GM21717 (cell line): ENCODE measurements at regions not wholly inside any gene's neighbourhood (a gene's known extent, or its start where the extent isn't known, plus 50 kb on each side); places are given as distances from the start of the nearest gene placed in this dataset.

Source experiments
- ATAC-seq: cut with Tn5 transposase; IDR thresholded peaks from one replicate; pipeline ENCODE4 v1.9.1; 2021; ENCODE audit warnings: mild to moderate bottlenecking, moderate library complexity; ENCODE audit not compliant: unreplicated experiment

DNA sequence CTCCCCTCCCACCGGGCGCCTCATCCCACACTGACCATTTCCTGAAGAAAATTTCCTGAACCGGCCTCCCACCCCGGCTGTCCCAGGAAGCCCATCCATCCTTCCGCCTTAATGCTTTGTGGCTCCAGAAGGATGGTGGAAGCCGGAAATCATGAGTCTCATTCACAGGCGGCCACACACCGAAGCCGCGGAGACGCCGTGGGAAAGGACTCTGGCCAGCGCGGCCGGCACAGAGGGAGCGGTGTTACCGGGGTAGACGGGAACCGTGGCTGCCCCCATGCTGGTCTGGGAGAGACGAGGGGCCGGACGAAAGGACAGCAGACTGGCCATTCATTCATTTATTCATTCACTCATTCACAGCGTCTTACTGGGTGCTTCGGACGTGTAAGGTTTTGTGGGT is 326.8 kb downstream of the SEC14L1 start:
- no peak for ATAC-seq

DNA sequence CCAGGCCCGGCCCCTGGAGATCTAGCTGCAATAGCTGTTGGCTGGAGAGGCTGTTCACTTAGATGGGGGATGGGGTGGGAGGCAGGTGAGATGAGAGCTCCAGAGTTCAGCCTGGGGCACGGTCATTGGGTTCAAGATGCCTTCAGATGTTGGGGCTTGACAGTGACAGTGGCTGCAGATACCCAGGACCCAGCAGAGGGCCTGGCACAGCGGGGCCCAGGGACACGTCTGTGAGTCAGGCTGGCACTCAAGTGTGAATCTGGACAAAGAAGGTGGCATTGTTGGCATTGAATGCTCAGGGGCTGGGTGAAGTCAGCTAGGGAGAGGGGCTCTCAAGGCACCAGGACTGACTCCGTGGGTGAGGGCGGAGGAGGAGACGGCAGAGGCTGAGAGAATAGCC is 328.1 kb downstream of the SEC14L1 start:
- no peak for ATAC-seq

DNA sequence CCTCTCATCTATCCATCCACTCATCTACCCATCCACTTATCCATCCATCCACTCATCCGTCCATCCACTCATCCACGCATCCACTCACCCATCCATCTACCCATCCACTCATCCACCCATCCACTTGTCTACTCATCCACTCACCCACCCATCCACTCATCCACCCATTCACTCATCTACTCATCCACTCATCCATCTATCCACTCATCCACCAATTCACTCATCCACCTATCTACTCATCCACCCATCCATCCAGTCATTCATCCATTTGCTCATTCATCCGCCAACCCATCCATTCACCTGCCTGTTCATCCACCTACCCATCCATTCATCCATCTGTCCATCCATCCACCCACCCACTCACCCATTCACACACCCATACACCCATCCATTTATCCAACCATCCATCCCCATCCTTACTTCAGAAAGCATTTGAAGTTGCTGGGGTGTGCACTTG is 329.6 kb downstream of the SEC14L1 start:
- no peak for ATAC-seq

DNA sequence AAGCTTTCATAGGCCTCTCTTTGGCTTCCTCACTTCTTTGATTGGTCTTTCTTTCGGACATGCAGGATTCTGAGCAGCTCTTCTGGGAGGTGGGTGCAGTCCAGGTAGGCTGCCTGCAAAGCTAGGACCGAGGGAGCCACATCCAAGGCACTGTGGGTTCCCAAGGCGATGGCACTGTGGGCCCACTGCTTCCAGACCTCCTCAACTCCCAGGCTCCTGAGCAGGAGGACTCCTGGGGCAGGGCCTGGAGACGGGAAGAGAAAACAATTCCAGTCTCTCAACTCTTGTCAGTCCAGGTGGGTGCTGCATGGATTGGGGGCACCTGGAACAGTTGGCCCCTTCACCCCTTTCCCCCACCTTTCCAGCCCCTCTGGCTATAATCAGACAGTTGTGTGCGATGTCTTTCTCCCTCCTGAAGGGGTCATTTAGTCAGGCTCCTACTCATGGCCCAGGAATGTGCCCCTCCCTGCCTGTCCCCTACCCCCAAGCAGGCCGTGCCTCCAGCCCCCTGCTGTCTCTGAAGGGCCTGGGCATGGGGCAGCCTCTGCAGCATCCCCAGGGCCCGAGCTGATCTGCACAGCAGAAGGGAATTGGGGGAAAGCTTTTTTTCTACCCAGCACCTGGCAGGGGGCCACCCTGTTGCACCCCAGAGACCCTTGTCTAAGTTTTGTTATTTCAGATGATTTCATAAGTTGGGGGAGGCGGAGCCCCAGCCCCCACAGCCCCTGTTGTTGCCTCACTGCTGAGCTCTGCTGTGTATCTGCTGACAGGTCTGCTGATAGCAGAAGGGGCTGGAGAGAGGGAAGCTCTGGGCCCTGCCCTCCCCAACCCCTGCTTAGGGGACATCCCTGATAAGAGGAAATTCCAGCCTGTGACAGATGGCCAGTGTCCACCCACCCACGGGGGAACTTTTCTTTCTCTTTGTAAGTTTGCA is 330.3 kb downstream of the SEC14L1 start:
- no peak for ATAC-seq

DNA sequence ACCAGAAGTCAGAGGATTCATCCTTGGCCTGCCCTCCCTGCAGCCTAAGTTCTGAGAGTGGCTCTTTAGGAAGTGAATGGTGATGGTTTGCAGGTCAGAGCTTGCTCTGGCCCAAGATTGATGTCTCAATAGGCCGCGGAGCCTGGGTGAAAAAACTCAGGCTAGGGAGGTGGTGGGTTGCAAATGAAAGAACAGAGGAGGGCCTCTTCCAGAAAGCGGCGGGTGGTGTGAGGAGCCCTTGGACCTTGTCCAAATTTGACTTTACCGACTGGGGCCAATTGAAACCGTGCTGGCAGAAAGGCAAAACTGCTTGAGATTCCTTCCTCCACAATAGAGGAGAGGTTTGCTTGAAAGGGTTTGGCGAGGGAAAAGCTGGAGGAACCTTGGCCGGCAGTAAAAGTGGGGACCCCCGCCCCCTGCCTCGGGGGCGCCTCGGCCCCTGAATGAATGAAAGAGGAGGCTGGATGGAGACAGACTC is 331.3 kb downstream of the SEC14L1 start:
- ATAC-seq: no peak

DNA sequence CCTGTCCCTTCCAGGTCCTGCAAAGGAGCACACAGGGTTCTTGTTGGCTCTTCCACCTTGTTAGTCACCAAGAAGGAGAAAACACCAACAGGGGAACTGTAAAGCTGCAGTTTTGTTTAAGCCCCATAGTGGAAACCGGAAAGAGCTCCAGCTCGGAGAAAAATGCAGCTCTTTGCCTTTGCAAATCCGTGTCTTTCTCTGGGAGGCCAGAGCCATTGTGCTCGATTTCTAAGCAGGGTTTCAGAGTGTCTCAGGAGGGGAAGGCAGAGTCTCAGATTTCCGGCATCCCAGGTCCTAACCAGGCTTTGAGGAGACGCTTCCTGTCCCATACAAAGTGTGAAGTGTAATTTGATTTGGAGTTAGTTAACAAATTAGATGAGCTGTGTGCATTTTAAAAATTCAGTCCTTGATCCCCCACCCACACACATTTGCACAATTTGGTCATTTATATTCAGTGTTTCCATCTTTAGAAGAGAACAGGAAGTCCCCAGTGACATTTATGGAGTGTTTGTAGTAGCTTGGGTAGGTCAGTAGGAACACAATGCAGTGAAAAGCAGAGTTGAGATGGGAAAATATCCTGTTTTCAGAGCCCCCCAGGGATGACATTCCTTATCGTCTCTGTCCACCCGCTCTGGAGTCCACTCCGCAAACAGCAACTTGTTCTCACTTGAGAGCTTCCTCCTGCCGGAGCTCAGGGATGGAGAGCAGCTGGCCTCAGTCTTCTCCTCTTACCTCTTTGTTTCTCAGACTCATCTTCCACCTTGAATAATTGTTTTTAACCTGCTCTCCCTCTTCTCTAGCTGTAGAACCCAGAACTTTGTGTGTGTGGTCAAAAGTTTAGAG is 331.9 kb downstream of the SEC14L1 start:
- no peak for ATAC-seq

DNA sequence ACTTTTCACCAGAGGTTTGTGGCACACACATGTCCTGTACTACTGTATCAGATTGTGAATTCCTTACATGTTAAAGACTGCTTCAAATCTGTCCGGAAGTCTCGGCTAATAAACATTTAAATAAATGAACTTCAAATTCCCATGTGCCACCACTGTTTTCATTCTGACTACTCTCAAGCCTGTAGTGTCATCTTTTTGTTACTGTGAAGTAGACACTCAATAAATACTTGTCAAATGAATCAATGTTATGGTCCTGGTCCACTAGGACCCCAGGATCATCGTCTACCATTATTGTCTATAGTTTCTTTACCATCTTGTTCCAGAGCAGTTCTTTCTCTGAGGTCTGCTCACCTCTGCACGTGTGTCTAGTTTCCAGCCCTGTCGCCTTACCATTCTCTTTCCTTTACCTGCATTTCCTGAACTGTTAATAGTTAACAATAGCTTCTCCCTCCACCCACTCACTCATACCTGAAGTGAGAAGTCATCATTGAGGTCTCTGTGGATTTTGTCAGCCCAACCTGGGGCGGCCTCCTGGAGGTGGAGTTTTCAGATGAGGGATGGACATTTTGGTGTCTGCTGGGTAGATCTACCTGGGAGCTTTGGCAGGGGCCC is 333.0 kb downstream of the SEC14L1 start:
- ATAC-seq: no peak

DNA sequence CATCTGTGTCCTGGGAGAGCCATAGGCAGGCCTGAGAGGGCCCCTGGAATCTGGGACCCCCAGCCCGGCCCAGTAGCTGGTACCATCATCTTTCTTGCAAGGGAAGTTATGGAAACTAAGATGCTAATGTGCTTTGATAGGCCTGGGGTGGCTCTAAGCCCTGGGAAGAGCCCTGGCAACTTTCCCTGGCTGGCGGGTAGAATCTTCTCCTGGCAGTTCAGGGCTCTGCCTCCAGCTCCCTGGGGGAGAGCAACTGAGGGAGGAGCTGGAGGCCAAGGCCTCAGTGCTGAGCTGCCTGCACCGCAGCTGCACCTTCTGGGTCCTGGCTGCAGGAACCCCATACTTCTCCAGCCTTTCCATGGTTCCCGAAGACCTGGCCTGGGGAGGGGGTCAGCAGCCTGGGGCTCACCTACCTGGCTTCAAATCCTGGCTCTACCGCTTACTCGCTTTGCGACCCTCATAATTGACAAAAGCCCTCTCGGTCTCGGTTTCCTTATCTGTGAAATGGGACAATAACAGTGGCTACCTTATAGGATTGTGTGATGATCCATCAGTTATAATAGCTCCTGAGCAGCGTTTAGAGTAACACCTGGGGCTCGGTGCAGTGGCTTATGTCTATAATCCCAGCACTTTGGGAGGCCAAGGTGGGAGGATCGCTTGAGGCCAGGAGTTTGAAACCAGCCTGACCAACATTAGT is 333.7 kb downstream of the SEC14L1 start:
- ATAC-seq: no peak

DNA sequence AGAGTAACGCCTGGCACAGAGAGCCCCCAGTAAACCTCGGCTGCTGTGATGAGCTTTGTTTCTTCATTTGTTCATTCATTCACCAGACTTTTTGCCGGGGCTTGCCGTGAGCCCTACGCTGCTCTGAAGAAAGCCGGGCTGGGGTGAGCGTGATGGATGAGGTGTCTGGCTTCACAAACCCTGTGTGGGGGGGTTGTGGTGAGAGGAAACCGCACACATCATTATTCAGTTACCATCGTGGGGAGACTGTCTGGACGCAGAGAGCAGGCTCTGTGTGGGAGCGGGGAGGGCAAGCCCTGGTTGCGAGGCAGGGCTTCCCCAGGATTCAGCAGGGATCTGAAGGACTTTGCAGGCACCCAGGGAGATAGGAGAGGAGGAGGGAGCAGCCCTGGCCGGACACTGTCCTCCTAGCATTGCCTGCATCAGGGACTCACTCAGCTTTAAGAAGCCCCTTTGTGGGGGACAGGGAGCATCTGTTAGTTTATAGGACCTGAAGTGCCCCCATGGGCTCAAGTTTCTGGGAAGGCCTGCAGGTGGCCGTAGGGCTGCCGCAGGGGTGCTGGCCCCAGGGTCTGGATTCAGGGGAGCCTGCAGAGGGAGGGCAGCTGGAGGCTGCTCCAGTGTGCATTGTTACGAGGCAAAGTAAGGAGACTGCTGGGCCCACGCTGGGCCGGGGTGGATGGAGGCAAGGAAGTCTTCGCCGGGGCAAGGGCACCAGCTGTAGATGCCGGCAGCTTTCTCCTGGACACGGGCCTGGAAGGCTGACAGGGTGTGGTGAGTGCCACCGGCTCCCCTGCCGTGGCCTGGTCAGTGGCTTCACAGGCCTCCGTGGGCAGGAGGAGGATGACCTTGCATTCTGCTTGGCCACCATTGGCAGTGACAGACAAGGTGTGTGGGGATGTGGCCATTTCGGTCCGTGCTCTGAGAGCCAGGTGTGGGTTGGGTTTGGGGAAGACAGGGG is 334.5 kb downstream of the SEC14L1 start:
- no peak for ATAC-seq

DNA sequence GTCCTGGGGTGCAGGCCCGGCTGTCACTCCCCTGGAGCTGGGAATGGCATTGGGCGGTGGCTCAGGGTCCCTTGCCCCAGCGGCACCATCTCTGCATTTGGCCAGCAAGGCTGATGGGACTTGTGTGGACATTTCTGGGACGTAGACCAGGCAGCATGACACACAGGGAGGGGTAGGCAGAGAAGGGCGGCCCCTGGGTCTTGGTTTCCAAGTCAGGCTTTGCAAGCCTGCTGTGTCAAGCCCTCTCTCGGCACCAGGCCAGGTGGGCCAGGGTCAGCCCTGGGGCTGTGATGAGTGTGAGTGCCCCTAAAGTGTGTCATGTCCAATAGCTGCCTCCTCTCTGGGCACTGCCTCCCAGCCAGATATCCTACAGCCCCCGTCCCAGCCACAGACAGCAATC is 335.2 kb downstream of the SEC14L1 start:
- ATAC-seq: no peak

DNA sequence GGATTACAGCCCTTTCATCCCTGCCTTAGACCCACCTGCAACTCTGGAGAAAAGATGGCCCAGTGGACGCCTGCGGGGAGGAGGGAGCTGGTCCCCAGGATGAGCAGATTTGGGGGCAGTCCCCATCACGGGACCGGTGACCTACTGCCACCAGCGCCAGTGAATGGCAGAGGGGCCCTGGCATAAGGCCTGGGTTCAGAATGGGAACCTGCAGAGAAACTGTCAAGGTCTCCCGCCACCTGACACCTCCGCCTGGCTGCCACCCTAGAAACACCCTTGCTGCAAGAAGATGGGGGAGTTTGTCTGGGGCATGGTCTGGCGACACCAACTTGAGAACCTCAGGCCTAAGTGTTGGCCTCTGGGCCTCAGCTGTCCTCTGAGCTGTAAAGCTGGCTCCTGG is 335.7 kb downstream of the SEC14L1 start:
- ATAC-seq: no peak

DNA sequence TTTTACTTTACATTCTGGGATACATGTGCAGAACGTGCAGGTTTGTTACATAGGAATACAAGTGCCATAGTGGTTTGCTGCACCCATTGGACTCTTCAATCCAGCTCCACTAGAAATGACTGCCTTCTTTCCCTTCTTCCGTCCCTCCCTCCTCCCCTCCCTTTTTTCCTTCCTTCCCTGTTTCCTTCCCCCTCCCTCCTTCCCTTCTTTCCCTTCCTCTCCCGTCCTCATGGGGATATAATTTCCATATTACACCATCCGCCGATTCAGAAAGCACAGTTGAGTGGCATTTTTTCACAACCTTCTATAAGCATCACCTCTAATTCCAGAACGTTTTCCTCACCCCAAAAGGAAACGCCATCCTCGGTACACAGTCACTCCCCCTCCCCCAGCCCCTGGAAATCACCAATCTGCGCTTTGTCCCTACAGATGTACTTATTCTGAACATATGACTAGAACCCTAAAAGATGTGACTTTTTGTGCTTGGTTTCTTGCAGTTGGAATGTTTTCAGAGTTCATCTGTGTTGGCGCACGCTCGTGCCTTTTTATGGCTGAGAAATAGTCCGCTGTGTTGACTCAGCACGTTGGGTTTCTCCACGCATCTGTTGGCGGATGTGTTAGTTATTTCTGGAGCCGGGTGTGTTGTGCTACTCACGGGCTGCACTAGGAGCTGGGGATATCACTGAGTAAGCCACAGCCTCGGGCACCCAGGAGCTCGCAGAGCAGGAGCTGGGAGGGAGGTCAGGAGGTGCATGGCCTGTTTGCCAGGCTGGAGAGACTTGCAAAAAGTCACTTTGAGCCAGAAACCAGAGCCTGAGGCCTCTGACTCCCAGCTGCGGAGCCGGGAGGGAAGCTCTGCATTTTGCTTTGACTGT is 336.4 kb downstream of the SEC14L1 start:
- ATAC-seq: no peak

DNA sequence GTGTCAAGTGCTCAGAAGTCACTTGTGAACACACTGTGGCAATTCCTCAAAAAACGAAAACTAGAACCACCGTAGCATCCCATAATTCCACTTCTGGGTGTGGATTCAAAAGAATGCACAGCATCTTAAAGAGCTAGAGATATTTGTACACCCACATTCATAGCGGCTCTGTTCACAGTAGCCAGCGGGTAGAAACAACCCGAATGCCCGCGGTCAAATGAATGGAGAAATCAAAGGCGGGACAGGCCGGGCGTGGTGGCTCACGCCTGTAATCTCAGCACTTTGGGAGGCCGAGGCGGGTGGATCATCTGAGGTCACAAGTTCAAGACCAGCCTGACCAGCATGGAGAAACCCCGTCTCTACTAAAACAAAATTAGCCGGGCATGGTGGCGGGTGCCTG is 337.5 kb downstream of the SEC14L1 start:
- no peak for ATAC-seq

DNA sequence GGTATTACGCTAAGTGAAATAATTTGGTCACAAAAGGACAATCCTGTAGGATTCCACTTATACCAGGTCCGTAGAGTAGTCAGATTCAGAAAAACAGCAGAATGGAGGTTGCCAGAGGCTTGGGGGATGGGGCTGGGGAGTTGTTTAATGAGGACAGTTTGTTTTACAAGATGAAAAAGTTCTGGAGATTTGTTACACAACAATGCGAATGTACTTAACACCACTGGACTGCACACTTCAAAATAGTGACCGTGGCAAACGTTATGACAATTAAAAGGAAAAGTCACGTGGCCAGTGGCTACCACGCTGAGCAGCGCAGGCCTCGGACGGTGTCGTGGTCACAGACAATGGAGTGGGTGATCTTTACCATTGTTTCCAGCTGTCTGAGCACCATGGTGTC is 338.1 kb downstream of the SEC14L1 start:
- ATAC-seq: no peak

DNA sequence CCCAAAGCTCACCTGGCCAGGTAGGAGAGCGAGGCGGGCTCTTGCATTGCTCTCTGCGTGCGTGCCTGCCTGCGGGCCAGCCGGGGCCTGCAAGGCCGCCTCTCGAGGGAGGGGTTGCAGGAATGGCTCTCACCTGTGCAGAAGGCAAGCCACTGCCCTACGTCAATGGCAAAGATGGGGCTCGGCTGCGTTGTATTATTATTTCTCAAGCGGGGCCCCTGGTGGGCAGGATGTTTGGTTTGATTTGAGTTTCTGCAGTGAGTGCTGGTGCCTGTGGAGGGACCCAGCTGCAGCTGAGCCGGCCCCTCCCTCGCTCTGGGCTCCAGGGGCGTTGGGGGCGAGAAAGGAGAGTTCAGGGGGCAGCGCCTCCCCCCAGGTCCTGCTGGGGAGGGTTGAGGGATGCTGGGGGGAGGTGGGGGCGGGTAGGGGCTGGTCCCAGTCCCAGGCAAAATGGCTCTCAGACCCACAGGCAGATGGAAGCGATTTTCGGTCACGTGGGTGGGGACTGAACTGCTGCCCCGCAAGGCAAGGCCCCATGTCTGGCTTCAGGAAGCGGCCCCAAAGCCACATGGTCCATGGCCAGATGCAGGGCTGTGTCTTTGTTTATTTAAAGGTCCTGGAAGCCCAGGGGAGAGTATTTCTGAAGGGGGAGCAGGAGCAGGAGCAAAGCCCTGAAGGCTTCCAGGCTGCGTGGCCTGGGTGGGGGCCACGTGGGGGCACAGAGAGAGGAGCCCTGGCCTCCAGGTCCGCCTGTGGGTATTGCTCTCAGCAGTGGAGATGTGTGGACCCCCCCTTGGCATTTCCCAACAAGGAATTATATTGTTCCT is 338.8 kb downstream of the SEC14L1 start:
- ATAC-seq: no peak

DNA sequence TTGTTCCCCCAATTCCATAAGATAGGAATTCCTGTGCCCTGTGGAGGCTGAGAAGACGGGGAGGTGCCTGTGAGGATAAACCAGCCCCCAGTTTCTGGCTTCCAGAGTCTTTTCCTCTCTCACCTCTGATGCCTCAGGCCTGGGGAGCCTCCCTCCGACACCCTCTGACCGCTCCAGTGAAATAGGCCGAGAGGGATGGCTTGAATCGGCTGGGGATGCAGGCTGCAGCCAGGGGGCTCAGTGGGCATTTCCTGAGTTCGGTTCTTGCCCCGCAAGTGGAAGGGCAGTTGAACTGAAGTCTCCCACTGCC is 339.4 kb downstream of the SEC14L1 start:
- ATAC-seq: no peak

DNA sequence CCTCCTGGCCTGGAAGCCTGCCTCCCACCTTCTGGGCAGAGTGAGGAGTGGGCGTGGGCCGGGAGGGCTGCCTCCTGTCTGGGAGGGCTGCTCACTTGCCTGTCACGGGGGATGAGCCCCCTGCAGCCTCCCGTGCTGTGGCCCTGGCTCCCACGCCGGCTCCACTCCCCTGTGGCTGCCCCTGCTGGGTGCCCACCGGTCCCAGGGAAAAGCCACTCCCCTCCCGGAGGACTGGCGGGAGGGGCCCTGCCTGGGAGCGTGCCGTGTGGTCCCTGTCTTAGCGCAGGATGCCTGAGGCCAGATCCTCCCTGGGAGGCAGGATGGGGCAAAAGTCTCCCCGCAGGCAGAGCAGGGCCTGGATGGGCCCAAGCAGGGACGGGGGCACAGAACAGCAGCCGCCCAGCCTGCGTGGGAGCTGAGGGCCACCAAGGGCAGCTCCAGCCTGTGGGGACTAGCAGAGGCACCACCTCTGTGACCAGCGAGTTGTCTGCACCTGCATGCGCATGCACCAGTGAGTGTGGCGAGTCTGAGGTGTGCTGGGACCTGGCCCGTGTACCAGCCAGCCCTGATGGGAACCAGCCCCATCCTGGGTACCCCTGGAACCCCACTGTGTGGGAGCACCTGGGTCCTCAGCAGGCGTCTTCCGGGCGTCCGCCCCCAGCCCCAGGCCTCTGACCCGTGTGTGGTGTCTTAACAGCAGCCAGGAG is 339.9 kb downstream of the SEC14L1 start:
- ATAC-seq: no peak
